Stimulated activated CD8-positive, alpha-beta memory T cell treated with anti-CD3 and anti-CD28 coated beads, Interleukin-15, amount 100 ng/mL, for 48 hours (primary cell): ENCODE measurements at regions not wholly inside any gene's neighbourhood (a gene's known extent, or its start where the extent isn't known, plus 50 kb on each side); places are given as distances from the start of the nearest gene placed in this dataset.

Experiments
- DNase-seq, 2 donors: peaks; one replicate each; pipeline ENCODE4 v3.0.0-alpha.2; 2020; ENCODE audit warnings: low read depth in 2 of 2

DNA sequence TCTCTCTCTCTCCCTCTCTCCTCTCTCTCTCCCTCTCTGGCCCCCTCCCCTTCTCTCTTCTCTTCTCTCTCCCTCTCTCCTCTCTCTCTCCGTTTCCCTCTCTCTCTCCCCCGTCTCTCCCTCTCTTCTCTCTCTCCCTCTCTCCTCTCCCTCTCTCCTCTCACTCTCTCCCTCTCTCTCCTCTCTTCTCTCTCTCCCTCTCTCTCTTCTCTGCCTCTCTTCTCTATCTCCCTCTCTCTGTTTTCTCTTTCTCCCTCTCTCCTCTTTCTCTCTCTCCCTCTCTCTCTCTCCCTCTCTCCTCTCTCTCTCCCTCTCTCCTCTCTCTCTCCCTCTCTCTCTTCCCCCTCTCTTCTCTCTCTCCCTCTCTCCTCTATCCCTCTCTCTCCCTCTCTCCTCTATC is 98.3 kb upstream of the FGF3 start:
- DNase-seq, result no peak

DNA sequence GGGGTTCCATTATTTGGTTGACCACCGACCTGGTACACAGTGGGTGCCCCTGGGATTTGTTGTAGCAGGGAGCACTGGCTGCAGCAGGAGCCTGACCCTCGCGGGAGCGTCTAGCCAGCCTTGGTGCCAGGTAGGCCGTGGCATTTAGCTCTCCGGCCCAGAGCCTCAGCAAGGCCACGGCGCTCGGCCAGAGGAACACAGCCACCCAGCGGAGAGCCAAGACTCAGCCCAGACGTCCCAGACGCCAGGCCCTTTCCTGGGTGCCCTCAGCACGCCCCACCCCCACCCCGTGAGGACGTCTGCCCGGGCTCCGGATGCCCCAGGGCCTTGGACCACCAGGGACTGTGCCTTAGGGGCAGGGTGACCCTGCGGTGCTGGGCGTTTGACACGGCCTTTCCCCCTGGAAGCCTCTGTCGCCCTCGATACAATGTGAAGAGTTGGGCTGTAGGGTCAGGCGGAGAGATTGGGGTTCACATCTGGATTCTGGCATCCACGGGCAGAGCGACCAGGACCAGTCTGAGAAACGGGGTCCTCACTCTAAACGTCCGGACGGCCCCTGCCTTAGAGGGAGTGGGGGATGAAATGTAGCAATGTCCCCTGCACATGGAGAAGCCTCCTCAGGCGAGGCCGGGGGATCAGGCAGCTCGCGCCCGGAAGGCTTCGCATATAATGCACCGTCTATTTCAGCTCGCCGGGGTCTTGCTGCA is 99.2 kb upstream of the FGF3 start:
- no peak for DNase-seq

GRCh38 chr11:69918938-69919650 is 99.9 kb upstream of the FGF3 start:
- peak; percentile 46 to 53 for DNase-seq

- DNase-seq, result no peak
Observed at GRCh38 chr11:69919659-69920344, 100.6 kb upstream of the FGF3 start.

- DNase-seq, result no peak
Observed at GRCh38 chr11:69920345-69921127, 101.3 kb upstream of the FGF3 start.

DNA sequence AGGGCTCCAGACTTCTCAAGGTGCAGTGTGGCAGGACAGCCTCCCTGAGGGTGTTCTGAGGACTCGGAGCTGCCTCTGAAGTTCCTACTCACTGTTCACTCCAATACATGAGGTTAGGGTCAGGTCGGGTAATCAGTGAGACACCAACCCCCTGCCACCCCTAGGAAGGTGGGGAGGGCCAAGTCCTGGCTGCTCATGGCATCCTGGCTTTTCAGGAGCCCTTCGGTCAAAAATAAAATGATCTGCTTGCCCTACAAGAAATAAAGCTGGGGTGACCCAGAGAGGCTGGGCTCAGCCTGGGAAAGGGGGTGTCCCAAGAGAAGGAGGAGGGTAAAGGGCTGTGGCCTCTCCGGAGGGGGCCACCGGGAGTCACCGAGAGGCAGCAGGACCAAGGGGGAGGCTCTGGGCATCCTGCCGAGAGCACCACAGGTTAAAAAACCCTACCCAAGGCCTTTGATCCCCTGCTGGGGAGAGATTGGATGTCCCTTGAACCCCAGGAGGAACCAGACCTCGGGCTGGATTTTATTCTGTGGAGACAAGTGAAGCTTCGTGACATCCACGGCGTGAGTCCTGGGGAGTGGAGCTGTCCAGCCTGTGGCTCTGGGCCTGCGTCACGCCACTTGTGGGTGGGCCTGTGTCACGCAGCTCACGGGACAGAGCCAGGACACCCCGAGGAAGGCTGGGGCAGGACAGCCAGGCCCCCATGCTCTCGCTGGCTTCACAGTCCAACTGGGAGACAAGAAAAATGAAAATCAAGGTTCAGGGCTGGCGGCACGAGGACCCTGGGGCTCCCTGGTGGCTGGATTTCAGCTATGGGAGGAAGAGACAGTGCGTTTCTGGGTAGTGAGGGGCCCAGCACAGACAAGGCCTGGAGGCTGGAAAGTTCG is 102.2 kb upstream of the FGF3 start:
- no peak for DNase-seq

DNA sequence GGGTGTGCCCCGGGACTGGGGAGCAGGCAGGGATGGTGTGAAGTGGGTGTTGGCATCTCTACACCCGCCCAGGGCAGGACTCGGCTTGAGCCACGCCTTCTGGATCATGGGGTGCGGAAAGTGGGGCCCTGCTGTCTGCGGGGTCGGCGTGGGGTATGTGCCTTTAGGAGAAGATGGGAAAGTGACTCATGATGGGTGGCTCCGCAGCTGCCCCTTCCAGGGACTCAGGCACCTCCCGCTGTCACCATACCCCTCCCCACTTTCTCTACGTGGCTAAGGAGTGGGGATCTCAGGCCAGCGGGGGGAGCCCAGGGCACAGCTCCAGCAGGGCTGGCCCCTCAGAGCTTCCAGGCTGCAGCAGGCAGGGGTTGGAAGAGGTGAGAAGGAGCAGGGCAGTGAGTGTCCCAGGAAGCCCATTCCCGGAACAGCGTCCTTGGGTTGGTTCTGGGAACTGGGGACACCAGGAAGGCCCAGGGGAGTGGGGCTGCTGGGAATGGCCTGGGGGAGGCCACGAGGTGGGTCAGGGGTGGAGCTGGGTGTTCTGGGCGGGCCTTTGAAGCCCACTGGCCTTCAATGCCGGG is 102.9 kb upstream of the FGF3 start:
- DNase-seq, result no peak

- no peak for DNase-seq
Observed at GRCh38 chr11:69922596-69923111, 103.4 kb upstream of the FGF3 start.

- no peak for DNase-seq
Observed at GRCh38 chr11:69923196-69923595, 104.0 kb upstream of the FGF3 start.

DNA sequence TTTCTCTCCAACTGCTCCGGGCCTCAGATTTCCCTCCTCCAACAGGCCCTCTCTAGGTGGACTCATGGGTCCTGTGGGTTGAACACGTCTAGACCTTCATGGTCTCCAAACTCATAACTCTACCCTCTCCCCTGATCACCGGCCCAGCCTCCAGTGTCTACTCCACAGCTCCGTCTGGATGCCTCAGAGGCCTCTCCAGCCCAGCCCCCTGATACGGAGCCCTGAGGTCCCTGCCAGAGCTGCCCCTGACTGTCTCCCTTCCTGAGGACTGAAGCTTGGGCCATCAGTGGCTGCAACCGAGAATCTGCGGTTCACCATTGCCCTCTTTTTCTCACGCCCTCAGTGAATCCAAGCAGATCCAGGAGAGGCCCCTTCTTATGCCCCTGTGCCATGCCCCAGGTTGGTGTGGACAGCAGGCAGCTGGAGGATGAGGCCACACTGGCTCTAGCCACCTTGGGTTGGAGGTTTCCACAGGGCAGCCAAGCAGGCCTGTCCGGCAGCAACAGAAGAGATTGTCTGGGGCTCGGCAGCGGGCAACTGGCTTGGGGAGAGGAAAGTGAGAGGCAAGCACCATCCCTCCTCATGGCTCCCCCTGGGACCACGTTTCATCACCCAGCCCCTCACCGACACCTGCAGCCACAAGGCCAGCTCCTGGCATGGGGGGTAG is 104.6 kb upstream of the FGF3 start:
- DNase-seq, result no peak

DNA sequence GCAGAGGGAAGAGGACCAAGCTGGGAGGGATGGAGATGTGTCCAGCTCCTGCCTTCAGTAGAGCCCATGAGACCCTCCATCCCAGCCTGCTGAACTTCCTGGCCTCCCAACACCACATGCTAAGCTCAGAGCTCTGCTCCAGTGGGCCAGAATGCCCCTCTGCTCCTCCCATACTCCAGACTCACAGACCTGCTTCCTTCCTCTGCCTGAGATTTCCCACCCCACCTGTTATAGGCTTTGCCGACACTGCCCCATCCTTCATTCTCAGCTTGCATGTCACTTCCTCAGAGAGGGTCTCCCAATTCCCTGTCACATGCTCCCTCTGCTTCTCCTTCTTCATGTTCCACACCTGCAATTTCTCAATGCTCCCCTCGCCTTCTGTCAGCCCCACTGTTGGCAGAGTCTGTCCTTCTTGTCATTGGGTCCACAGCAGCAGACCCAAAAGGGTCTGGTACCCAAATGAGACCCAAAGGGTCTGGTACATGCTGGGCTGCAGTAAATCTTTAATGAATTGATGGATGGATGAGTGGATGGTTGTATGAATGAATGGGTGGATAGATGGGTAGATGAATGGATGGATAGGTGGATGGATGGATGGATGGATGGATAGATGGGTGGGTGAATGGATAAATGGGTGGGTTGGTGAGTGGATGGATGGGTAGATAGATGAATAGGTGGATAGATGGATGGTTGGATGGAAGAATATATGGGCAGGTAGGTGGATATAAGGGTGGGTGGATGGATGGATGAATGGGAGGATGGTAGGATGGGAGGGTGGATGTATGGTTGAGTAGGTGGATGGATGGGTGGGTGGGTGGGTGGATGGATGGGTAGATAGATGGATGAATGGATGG is 105.3 kb upstream of the FGF3 start:
- DNase-seq, result no peak

DNA sequence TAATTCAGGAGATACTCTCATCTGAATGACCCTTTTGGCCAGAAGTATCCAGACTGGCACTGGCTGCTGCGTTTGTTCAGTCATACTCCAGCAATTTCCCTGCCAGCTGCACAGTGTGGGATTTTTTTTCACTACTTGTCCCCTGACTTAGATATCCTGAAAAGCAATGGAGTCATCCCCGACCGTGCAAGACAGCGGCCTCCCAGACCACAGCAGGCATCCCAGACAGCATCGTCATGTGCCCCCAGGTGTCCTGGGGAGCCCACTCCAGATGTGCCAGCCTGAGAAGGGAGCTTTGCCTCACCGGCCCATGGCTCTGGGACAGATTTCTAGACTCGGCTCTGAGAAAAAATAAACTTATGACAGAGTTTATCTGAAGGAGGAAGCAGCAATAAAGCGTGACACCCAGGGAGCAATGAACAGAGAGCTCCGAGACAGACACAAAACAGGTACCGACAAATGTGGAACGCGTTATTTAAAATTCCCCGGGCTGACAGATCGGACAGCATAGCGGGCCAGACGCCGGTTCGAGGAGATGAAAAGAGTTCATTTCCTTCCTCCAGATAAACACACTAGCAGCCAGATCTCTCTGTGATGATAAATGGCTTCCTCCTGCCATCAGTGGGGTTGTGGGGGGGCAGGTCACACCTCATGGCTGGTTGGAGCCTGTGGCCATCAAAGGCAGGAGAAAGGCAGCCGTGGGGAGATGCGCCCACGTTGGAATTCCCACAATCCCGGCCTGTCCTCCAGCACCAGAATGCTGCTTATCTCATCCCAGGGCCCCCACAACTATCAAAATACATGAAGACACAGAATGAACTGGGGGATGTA is 106.4 kb upstream of the FGF3 start:
- DNase-seq, result no peak

DNA sequence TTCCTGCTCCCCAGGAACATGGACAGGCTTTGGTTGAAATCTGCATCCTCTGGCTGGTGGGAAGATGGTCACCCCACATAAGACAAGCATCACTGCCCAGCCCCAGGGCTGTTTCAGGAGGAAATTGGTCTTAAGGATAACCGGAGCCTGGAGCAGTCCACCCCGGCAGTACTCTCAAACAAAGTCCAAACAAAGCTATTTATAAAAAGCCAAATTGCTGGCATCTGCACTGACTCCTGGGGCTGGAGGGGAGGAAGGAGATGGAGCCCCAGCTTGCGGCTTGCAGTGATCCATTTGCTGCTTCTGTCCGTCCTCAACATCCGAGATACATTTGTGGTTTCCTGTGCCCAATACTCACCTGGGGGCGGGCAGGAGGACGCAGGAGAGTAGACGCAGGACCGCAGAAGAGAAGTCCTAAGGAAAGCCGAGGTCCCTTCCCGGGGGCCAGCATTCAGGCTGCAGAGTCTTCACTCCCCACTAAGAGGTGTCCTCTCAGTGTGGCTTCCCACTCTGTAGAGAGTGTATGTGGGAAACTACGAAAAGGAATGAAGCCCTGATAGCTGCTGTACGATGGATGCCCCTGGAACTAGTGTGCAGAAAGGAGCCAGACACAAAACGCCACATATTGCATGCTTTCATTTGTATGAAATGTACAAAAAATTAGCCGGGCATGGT is 107.3 kb upstream of the FGF3 start:
- DNase-seq, result no peak

GRCh38 chr11:69928121-69928520 is 108.9 kb upstream of the FGF3 start:
- no peak for DNase-seq

- DNase-seq, result no peak
Observed at GRCh38 chr11:69928975-69929374, 109.8 kb upstream of the FGF3 start.

- no peak for DNase-seq
Observed at GRCh38 chr11:69930081-69931059, 111.2 kb upstream of the FGF3 start.
